HepG2 (cell line): ENCODE measurements at regions not wholly inside any gene's neighbourhood (a gene's known extent, or its start where the extent isn't known, plus 50 kb on each side); places are given as distances from the start of the nearest gene placed in this dataset.

Experiments
- ATAC-seq: fragments of 200-7000 bp; cut with Tn5 transposase; 3 replicates; pipeline ENCODE4 v1.9.1; 2020; ENCODE audit warnings: mild to moderate bottlenecking, moderate library complexity
- BruUV-seq: library from RNA; stranded (reverse); fragments of 400-500 nt; replicated peaks from 2 replicates; lab custom pipeline; 2021; lab: Mats Ljungman, UMichigan
- CTCF ChIA-PET: fragments of 300-600 bp; formaldehyde crosslinking; extraction: SDS; loops from one replicate; lab custom pipeline; 2021; ENCODE audit warnings: low total read pairs, inconsistent platforms, low intra/inter-chr PET ratio; lab: Yijun Ruan, JAX
- POLR2A ChIA-PET: fragments of 350-600 bp; sonication (Branson Sonifier 250); formaldehyde crosslinking; loops from one replicate; lab custom pipeline; 2020; ENCODE audit warnings: antibody characterized with exemption, inconsistent platforms; lab: Yijun Ruan, JAX
- DNase-seq: peaks from one replicate; pipeline ENCODE4 v3.0.0-alpha.2; 2015; ENCODE audit warnings: low spot score
- FAIRE-seq: peaks from 3 replicates; lab custom pipeline; 2011; peaks lifted over from hg19 to GRCh38; lab: Jason Lieb, UNC
- H2AFZ ChIP-seq: one replicate; pipeline ENCODE4 v1.6.1; 2011; ENCODE audit warnings: low read length, inconsistent platforms
- H3K27ac ChIP-seq: fragments of 300-600 bp; 3 replicates; pipeline ENCODE4 v1.8.0; 2011; ENCODE audit warnings: mixed run types, mild to moderate bottlenecking, mixed read lengths, low read length, inconsistent platforms; ENCODE audit not compliant: insufficient read depth; ENCODE audit errors: extremely low read length
- H3K27me3 ChIP-seq, 2 experiments: fragments of 200-600 bp in 1 of 2; 2 replicates in 1 of 2; 3 replicates in 1 of 2; pipeline versions ENCODE4 v1.6.0 to v1.8.0; 2011; ENCODE audit warnings: low read length in 2 of 2, mild to moderate bottlenecking in 2 of 2, moderate library complexity in 2 of 2, inconsistent platforms in 1 of 2; ENCODE audit not compliant: insufficient read depth in 2 of 2, control insufficient read depth in 1 of 2
- H3K36me3 ChIP-seq, 2 experiments: fragments of 200-600 bp in 1 of 2; replicated peaks in 1 of 2; 2 replicates in 1 of 2; 3 replicates in 1 of 2; pipeline versions ENCODE4 v1.5.1 to v1.8.0; 2011; ENCODE audit warnings: low read length in 2 of 2, inconsistent platforms in 1 of 2; ENCODE audit not compliant: insufficient read depth in 2 of 2, control insufficient read depth in 1 of 2
- H3K4me1 ChIP-seq: 2 replicates; pipeline ENCODE4 v1.5.1; 2012; ENCODE audit warnings: low read length, inconsistent platforms; ENCODE audit not compliant: insufficient read depth
- H3K4me2 ChIP-seq: 2 replicates; pipeline ENCODE4 v1.6.0; 2011; ENCODE audit warnings: low read depth, low read length, inconsistent platforms
- H3K4me3 ChIP-seq, 3 experiments: fragments of 200-600 bp in 1 of 3; sonication (generic), shearing (Covaris generic) in 1 of 3; replicated peaks in 1 of 3; 2 replicates each; pipeline ENCODE4 v1.5.1; 2011 to 2016; ENCODE audit warnings: low read length in 3 of 3, inconsistent platforms in 2 of 3, low read depth in 2 of 3, mild to moderate bottlenecking in 2 of 3, control low read depth in 1 of 3, mixed read lengths in 1 of 3; ENCODE audit not compliant: insufficient read depth in 1 of 3
- H3K79me2 ChIP-seq: one replicate; pipeline ENCODE4 v1.6.1; 2011; ENCODE audit warnings: low read length, inconsistent platforms; ENCODE audit not compliant: insufficient read depth
- H3K9ac ChIP-seq: 2 replicates; pipeline ENCODE4 v1.6.0; 2011; ENCODE audit warnings: mild to moderate bottlenecking, low read depth, low read length, inconsistent platforms; ENCODE audit not compliant: insufficient read depth
- H3K9me3 ChIP-seq: 2 replicates; pipeline ENCODE4 v1.5.1; 2012; ENCODE audit warnings: mild to moderate bottlenecking, low read length
- H4K20me1 ChIP-seq: 2 replicates; pipeline ENCODE4 v1.6.0; 2011; ENCODE audit warnings: inconsistent platforms, mild to moderate bottlenecking, low read length, moderate library complexity; ENCODE audit not compliant: insufficient read depth
- ELF3 ChIP-seq: IDR thresholded peaks from 2 replicates; pipeline ENCODE4 v1.6.1; 2016; ENCODE audit warnings: missing genetic modification reagents, missing compliant biosample characterization
- FOXP1 ChIP-seq, 2 experiments: fragments of 450-650 bp in 1 of 2; IDR thresholded peaks; 2 replicates each; pipeline ENCODE4 v1.6.1; 2017 to 2018; ENCODE audit warnings: antibody characterized with exemption in 1 of 2
- KLF6 ChIP-seq: IDR thresholded peaks from 2 replicates; pipeline ENCODE4 v1.8.0; 2016; ENCODE audit warnings: missing biosample characterization, missing genetic modification reagents
- REXO4 ChIP-seq: sonication (generic); formaldehyde crosslinking; IDR thresholded peaks from 2 replicates; pipeline ENCODE4 v1.8.0; 2022; ENCODE audit warnings: missing genetic modification reagents, mild to moderate bottlenecking, borderline replicate concordance
- SP2 ChIP-seq: sonication (generic); formaldehyde crosslinking; IDR thresholded peaks from 2 replicates; pipeline ENCODE4 v1.5.1; 2020; ENCODE audit warnings: mild to moderate bottlenecking, missing genetic modification reagents
- TBX3 ChIP-seq: fragments of 450-650 bp; IDR thresholded peaks from 2 replicates; pipeline ENCODE4 v1.6.1; 2017; ENCODE audit warnings: antibody characterized with exemption, mild to moderate bottlenecking, inconsistent platforms, borderline replicate concordance
- ZNF274 ChIP-seq: sonication (generic); formaldehyde crosslinking; IDR thresholded peaks from 2 replicates; pipeline ENCODE4 v1.5.1; 2020; ENCODE audit warnings: mild to moderate bottlenecking, missing genetic modification reagents
- ZNF33A ChIP-seq: sonication (generic); formaldehyde crosslinking; IDR thresholded peaks from 2 replicates; pipeline ENCODE4 v1.5.1; 2020; ENCODE audit warnings: missing genetic modification reagents, mild to moderate bottlenecking, moderate library complexity, borderline replicate concordance
- ZNF432 ChIP-seq: sonication (generic); formaldehyde crosslinking; IDR thresholded peaks from 2 replicates; pipeline ENCODE4 v1.5.0; 2020; ENCODE audit warnings: missing genetic modification reagents, mild to moderate bottlenecking, borderline replicate concordance
- ZNF572 ChIP-seq: sonication (generic); formaldehyde crosslinking; IDR thresholded peaks from 2 replicates; pipeline ENCODE4 v1.5.1; 2020; ENCODE audit warnings: mild to moderate bottlenecking, missing genetic modification reagents
- ZNF747 ChIP-seq: sonication (generic); formaldehyde crosslinking; IDR thresholded peaks from 2 replicates; pipeline ENCODE4 v1.8.1; 2023; ENCODE audit warnings: missing genetic modification reagents, mild to moderate bottlenecking, borderline replicate concordance
- ZNF850 ChIP-seq: sonication (generic); formaldehyde crosslinking; conservative IDR thresholded peaks from 2 replicates; pipeline ENCODE4 v1.9.0; 2021; ENCODE audit warnings: mild to moderate bottlenecking, missing genetic modification reagents
- WGBS: methylation state at CpG from one replicate; pipeline ENCODE4 v1.1.6; 2017; ENCODE audit warnings: low lambda C conversion rate; 5-methylcytosine and 5-hydroxymethylcytosine counted together
- in situ Hi-C: cut with HindIII; loops from 2 replicates; pipeline ENCODE4 v1.10.0; 2017; ENCODE audit warnings: low pct_unique_long_range_greater_than_20kb; ENCODE audit not compliant: extremely low pct_ligation_motif_present
- intact Hi-C: fragments of 100-400 bp; cut with micrococcal nuclease; formaldehyde crosslinking; loops from one replicate; pipeline ENCODE4 v1.10.0; 2022; ENCODE audit not compliant: unreplicated experiment
- TF ChIP-seq, protein P1 (sequence below), 2 experiments: fragments of 450-650 bp in 1 of 2; sonication (generic) in 1 of 2; formaldehyde crosslinking; IDR thresholded peaks; 2 replicates each; pipeline versions ENCODE4 v1.5.0 to v1.8.0; 2020 to 2022; ENCODE audit warnings: mild to moderate bottlenecking in 1 of 2, missing genetic modification reagents in 1 of 2

DNA sequence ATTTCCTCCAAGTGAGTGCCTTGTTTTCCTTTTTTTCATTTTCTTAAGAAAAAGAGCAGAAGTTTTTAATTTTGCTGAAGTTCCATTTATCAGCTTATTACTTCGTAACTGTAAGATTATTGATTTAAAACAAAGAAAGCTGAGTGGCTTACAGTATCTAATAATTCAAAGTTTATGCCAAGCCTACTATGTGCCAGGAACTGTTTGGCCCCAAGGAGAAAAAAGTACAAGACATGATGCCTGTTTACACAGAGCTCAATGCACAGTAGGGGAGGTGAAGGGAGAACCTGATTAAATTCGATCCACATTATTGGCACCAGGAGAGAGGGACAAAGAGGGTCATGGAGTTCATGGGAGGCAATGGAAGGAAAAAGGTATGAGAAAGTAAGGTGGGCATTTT, 419.3 kb upstream of the ZMIZ1 start:
- Histone ChIP-seq H3K27ac (no peak overlapping the region), H3K27me3 (no peaks in the 10 kb centered on the region), H3K9me3 (peaks cover 3% of the 10 kb centered on the region; the same call in 1 of the 2 replicates), H3K36me3 (no peaks in the 10 kb centered on the region), H4K20me1 (no peaks in the 10 kb centered on the region), H3K4me1 (peaks cover 23% of the 10 kb centered on the region), H3K9ac (no peak overlapping the region), H3K79me2 (no peaks in the 10 kb centered on the region), H3K4me2 (no peak overlapping the region), H3K4me3 (no peak overlapping the region), H2AFZ (no peak overlapping the region)
- in situ Hi-C loops: no loop called here
- 64% methylated on average over 2 of the region's 2 CpGs for WGBS
- DNase-seq (no peak), ATAC-seq (no peak), FAIRE-seq (no peak)
- ChIA-PET CTCF (no interaction called here), POLR2A (no interaction called here)
- no TSS peak for BruUV-seq
- intact Hi-C loops: no loop called here
- TF ChIP-seq ZNF850 (CRISPR knock-in tag): no peak
- TF ChIP-seq KLF6 (CRISPR knock-in tag): no peak
- no peak for TF ChIP-seq ZNF747 (CRISPR knock-in tag)
- no peak for TF ChIP-seq SP2 (CRISPR knock-in tag)
- no peak for TF ChIP-seq FOXP1 (IDR thresholded peaks at IDR 0.05)
- no peak for TF ChIP-seq FOXP1 (CRISPR knock-in tag; IDR thresholded peaks at IDR 0.05)
- TF ChIP-seq ELF3 (CRISPR knock-in tag): no peak
- TF ChIP-seq ZNF33A (CRISPR knock-in tag): no peak
- TF ChIP-seq ZNF572 (CRISPR knock-in tag): no peak
- no peak for TF ChIP-seq ZNF432
- TF ChIP-seq, protein P1, sequence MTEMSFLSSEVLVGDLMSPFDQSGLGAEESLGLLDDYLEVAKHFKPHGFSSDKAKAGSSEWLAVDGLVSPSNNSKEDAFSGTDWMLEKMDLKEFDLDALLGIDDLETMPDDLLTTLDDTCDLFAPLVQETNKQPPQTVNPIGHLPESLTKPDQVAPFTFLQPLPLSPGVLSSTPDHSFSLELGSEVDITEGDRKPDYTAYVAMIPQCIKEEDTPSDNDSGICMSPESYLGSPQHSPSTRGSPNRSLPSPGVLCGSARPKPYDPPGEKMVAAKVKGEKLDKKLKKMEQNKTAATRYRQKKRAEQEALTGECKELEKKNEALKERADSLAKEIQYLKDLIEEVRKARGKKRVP (CRISPR knock-in tag; IDR thresholded peaks at IDR 0.05): no peak
- no peak for TF ChIP-seq ZNF274 (CRISPR knock-in tag)
- TF ChIP-seq REXO4 (CRISPR knock-in tag): no peak
- TF ChIP-seq TBX3: no peak
